ENCODE measurements at regions not wholly inside any gene's neighbourhood (a gene's known extent, or its start where the extent isn't known, plus 50 kb on each side); places are given as distances from the start of the nearest gene placed in this dataset.
"Not testable (repeated sequence)": the region's sequence is repeated elsewhere in the genome, so short reads cannot be mapped to it uniquely, and the experiment has no call there.

DNA sequence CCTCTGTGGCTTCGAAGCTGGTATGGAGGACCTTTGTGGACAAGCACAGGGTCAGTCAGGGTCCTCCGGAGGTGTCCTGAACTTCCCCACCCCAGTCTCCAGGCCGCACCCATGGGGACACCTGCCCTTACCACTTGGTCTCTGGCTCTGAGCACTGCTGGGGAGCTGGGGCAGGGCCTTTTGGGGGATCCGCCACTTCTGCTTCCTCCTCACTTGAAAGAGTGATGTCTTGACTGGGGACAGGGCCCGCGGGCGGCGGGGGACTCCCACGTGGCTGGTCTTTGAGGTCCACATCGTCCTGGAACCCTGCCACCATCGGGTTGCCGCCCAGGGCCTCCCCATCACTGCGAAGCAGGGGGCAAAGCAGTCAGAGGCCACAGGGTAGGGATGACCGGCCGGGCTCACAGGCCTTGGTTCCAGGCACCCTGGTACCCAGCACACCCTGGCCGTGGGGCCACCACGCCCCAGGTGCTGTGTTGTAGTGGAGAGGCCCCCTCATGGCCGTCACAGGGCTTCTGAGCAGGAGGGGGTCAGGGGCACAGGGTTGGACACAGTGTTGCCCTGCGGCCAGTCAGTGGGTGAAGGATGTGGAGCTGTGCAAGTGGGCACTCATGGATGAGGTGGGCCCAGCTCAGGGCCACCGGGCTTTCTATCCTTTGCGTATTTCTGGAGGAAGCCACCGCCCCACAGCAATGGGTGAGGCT lies 256.4 kb downstream of the ANKRD30B start:
- DNase-seq; H3K36me3 ChIP-seq (ENCODE audit: insufficient read depth, low read length); CTCF ChIA-PET (ENCODE audit: partially characterized antibody); H3K4me3 Mint-ChIP-seq; H3K4me1 ChIP-seq (ENCODE audit: insufficient read depth, low read length); H3K4me3 ChIP-seq (ENCODE audit: low read length in 2 of 2); H3K27ac Mint-ChIP-seq; H3K27me3 ChIP-seq (ENCODE audit: insufficient read depth, low read length); H3K9me3 Mint-ChIP-seq; POLR2A ChIA-PET (ENCODE audit: partially characterized antibody); intact Hi-C loops (cut with micrococcal nuclease); H3K27ac ChIP-seq (ENCODE audit: low read depth, low read length); H3K36me3 Mint-ChIP-seq; H3K27me3 Mint-ChIP-seq; H3K4me1 Mint-ChIP-seq; H3K9me3 ChIP-seq (ENCODE audit: control insufficient read depth in 1 of 2, low read length in 2 of 2): not testable (repeated sequence)

DNA sequence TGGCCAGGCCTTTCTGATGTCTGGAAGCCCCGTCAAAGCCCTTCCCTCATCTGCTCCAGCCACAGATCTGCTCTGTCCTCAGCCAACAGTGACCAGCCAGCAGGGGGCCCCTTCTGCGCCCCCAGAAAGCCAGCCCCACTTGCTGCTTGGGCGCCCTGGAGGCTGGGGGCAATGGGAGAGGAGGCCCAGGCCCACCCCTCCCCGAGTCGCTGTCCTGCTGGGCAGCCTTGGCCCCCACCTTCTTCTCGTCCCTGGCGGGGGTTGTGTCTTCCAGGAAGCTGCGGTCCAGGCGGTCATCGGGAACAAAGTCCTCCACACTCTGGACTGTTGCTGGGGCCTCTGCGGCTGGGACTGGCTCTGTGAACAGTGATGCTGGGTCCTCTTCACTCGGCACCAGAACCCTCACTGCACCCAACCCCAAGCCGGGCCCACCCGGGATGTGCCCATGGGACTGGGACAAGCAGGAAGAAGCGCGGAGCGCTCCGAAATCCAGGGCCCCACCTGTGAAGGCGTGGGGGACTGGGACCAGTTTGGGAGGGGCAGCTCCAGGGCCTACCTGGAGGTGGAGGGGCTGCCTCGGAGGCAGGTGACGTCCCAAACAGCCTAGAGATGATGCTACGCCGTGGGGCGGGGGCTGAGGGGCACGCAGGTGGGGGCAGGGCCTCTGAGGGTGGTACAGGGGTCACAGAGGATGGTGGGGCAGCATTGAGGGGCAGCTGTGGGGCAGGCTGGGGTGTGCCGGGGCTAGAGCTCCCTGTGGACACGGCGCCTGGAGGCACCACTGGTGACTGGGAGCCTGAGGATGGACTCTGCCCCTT lies 257.6 kb downstream of the ANKRD30B start:
- Mint-ChIP-seq H3K36me3 (no peaks in the 10 kb centered on the region), H3K4me3 (no peak overlapping the region), H3K27ac (no peak overlapping the region), H3K4me1 (no peaks in the 10 kb centered on the region), H3K9me3 (peaks cover 0 to 2% (median 0%) of the 10 kb centered on the region in 8 donors), H3K27me3 (peaks cover 0 to 3% of the 10 kb centered on the region in 2 donors)
- Histone ChIP-seq H3K4me3 (ENCODE audit: low read length in 2 of 2) (no peak overlapping the region), H3K27ac (ENCODE audit: low read depth, low read length) (no peak overlapping the region), H3K4me1 (ENCODE audit: insufficient read depth, low read length) (no peaks in the 10 kb centered on the region), H3K36me3 (ENCODE audit: insufficient read depth, low read length) (no peaks in the 10 kb centered on the region), H3K27me3 (ENCODE audit: insufficient read depth, low read length) (no peaks in the 10 kb centered on the region), H3K9me3 (ENCODE audit: control insufficient read depth in 1 of 2, low read length in 2 of 2) (no peaks in the 10 kb centered on the region)
- no peak for DNase-seq
- CTCF ChIA-PET (ENCODE audit: partially characterized antibody), result no interaction called here
- intact Hi-C loops (cut with micrococcal nuclease), result no loop called here
- POLR2A ChIA-PET (ENCODE audit: partially characterized antibody), result no interaction called here

DNA sequence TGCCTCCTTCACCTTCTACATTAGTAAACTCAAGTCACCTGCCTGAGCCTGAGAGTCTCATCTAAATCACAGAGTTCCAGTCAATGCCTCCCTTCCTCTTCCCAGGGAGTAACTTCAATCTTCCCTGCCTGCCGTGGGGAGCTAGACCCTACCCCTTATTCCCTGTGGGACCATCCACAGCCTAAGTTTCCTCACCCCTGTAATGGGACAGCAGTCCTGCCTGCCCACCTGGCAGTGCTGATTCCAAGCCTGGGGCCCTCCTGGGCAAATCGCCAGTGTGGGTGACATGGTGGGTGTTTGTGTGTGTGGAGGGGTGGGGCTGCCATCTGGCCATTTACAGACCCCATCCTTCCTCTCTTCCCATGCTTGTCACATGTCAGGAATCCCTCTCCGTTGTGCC lies 258.6 kb downstream of the ANKRD30B start:
- H3K4me1 Mint-ChIP-seq; H3K4me3 ChIP-seq (ENCODE audit: low read length in 2 of 2); H3K27me3 ChIP-seq (ENCODE audit: insufficient read depth, low read length); POLR2A ChIA-PET (ENCODE audit: partially characterized antibody); H3K4me1 ChIP-seq (ENCODE audit: insufficient read depth, low read length); CTCF ChIA-PET (ENCODE audit: partially characterized antibody); H3K4me3 Mint-ChIP-seq; H3K36me3 Mint-ChIP-seq; intact Hi-C loops (cut with micrococcal nuclease); DNase-seq; H3K27me3 Mint-ChIP-seq; H3K27ac ChIP-seq (ENCODE audit: low read depth, low read length); H3K9me3 ChIP-seq (ENCODE audit: control insufficient read depth in 1 of 2, low read length in 2 of 2); H3K9me3 Mint-ChIP-seq; H3K36me3 ChIP-seq (ENCODE audit: insufficient read depth, low read length): not testable (repeated sequence)
- peak overlapping the region in 1 of 7 donors; percentile 5 for H3K27ac Mint-ChIP-seq

DNA sequence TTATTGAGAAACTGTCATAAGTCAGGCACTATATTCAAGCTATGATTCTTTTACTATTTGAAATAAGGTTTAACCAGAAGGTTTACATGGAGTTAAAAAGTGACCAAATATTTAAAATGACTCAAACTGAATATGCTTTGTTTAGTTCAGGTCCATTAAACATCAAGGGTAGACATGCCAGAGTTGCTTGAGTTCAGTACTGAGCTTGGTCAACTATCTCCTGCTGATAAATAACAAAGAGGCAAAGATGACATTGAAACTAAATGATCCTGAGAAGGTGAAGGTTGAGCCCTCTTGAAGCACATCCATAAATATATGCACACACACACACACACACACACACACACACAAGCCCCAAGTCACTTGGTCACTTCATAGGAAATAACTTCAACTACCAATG lies 278.1 kb downstream of the ANKRD30B start:
- H3K4me3 ChIP-seq (ENCODE audit: low read length in 2 of 2); H3K27ac Mint-ChIP-seq; CTCF ChIA-PET (ENCODE audit: partially characterized antibody); H3K27me3 Mint-ChIP-seq; H3K9me3 ChIP-seq (ENCODE audit: control insufficient read depth in 1 of 2, low read length in 2 of 2); H3K4me1 ChIP-seq (ENCODE audit: insufficient read depth, low read length); H3K36me3 ChIP-seq (ENCODE audit: insufficient read depth, low read length); H3K36me3 Mint-ChIP-seq; H3K9me3 Mint-ChIP-seq; POLR2A ChIA-PET (ENCODE audit: partially characterized antibody); DNase-seq; H3K4me3 Mint-ChIP-seq; intact Hi-C loops (cut with micrococcal nuclease); H3K27ac ChIP-seq (ENCODE audit: low read depth, low read length); H3K27me3 ChIP-seq (ENCODE audit: insufficient read depth, low read length); H3K4me1 Mint-ChIP-seq: not testable (repeated sequence)

DNA sequence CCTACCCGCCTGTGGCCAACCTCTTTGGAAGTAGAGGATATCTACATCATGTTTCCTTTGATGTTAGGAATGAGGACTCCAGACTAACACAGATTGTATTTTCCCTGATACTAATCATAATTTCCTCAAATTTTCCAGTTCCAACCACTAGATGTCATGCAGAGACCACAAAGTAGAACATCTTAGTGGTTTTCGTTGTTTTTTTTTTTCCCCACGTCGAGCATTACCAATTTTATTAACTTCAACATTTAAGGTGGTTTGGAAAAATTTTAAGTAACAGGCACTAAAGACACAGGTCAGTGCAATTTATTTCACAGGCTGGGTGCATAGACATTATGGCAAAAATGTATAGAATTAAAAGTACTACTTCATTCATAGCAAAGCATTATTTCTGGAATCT lies 280.1 kb downstream of the ANKRD30B start:
- H3K27me3 ChIP-seq (ENCODE audit: insufficient read depth, low read length); H3K4me1 Mint-ChIP-seq; H3K27me3 Mint-ChIP-seq; H3K36me3 ChIP-seq (ENCODE audit: insufficient read depth, low read length); H3K4me3 ChIP-seq (ENCODE audit: low read length in 2 of 2); H3K4me1 ChIP-seq (ENCODE audit: insufficient read depth, low read length); H3K9me3 Mint-ChIP-seq; H3K4me3 Mint-ChIP-seq; H3K27ac ChIP-seq (ENCODE audit: low read depth, low read length); H3K27ac Mint-ChIP-seq; CTCF ChIA-PET (ENCODE audit: partially characterized antibody); H3K36me3 Mint-ChIP-seq; POLR2A ChIA-PET (ENCODE audit: partially characterized antibody); H3K9me3 ChIP-seq (ENCODE audit: control insufficient read depth in 1 of 2, low read length in 2 of 2); intact Hi-C loops (cut with micrococcal nuclease): not testable (repeated sequence)
- DNase-seq, result peak in 1 of 5 donors; percentile 9

DNA sequence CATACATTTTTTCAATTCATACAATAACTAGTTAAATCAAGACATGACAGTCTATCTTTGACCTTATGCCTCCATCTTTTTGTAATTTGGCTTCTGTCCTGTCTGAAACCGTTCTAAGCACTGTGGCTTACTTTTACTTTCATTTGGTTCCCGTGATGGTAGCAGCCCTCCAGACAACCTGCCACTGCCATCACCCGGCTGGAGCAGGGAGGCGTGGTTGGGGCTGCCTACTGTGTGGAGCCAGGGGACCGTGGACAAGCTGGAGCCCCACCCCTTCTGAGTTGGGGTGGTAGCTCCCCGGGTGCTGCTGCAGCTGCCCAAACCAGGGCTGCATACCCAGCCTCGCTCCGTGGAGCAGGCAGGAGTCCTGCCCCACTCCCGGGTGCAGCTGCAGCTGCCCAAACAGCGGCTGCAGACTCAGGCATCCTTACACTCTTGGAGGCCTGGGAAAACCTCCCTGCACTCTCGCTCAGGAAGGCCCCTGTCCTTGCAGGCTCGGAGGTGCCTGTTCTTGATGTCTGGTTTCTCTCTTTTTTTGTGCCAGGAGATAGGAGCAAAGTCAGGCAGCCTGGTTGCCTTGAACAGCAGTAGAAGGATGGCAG lies 312.4 kb downstream of the ANKRD30B start:
- CTCF ChIA-PET (ENCODE audit: partially characterized antibody); H3K4me3 Mint-ChIP-seq; H3K4me1 ChIP-seq (ENCODE audit: insufficient read depth, low read length); H3K36me3 ChIP-seq (ENCODE audit: insufficient read depth, low read length); H3K27ac Mint-ChIP-seq; H3K9me3 ChIP-seq (ENCODE audit: control insufficient read depth in 1 of 2, low read length in 2 of 2); H3K36me3 Mint-ChIP-seq; H3K9me3 Mint-ChIP-seq; H3K27me3 ChIP-seq (ENCODE audit: insufficient read depth, low read length); H3K4me3 ChIP-seq (ENCODE audit: low read length in 2 of 2); H3K27ac ChIP-seq (ENCODE audit: low read depth, low read length); POLR2A ChIA-PET (ENCODE audit: partially characterized antibody); DNase-seq; H3K27me3 Mint-ChIP-seq; H3K4me1 Mint-ChIP-seq; intact Hi-C loops (cut with micrococcal nuclease): not testable (repeated sequence)

DNA sequence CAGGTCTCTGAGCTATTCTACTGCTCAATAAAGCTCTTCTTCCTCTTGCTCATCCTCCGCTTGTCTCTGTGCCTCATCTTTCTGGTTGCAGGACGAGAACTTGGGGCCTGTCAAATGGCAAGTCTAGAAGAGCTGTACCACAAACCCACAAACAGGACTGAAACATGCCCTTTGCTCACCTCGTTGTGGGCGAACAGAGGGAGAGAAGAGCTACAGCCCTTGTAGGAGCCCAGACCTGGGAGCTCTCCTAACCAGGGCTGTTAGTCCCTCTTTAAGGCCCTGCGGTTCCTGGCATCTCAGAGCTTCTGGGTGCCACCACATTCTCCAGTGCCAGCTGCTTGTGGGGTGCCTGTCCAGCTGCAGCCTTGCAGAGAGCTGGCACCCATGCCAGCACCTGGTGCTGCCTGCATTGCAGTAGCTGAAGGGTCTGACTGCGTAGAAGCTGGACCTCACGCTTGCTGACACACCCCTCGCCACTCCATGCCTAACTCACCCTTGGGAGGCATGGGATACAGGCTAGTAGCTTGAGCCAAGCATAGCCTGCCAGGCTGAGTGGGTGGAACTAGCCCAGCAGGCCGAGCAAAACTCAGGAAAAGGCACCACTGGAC lies 313.4 kb downstream of the ANKRD30B start:
- H3K27ac ChIP-seq (ENCODE audit: low read depth, low read length); POLR2A ChIA-PET (ENCODE audit: partially characterized antibody); H3K27me3 Mint-ChIP-seq; intact Hi-C loops (cut with micrococcal nuclease); H3K27ac Mint-ChIP-seq; H3K9me3 Mint-ChIP-seq; H3K36me3 Mint-ChIP-seq; CTCF ChIA-PET (ENCODE audit: partially characterized antibody); H3K9me3 ChIP-seq (ENCODE audit: control insufficient read depth in 1 of 2, low read length in 2 of 2); H3K36me3 ChIP-seq (ENCODE audit: insufficient read depth, low read length); H3K27me3 ChIP-seq (ENCODE audit: insufficient read depth, low read length); DNase-seq; H3K4me1 Mint-ChIP-seq; H3K4me1 ChIP-seq (ENCODE audit: insufficient read depth, low read length); H3K4me3 ChIP-seq (ENCODE audit: low read length in 2 of 2); H3K4me3 Mint-ChIP-seq: not testable (repeated sequence)
